H1 (cell line): ENCODE measurements at regions not wholly inside any gene's neighbourhood (a gene's known extent, or its start where the extent isn't known, plus 50 kb on each side); places are given as distances from the start of the nearest gene placed in this dataset.

Experiments
- BACH1 ChIP-seq: IDR thresholded peaks from 2 replicates; pipeline ENCODE4 v1.6.1; 2012; ENCODE audit warnings: low read length, improper control_type of control experiment
- CHD7 ChIP-seq: fragments of 300-600 bp; sonication (generic); IDR thresholded peaks from 2 replicates; pipeline ENCODE4 v1.7.1; 2012; ENCODE audit warnings: low read length, moderate library complexity, mild to moderate bottlenecking, inconsistent platforms; ENCODE audit not compliant: insufficient replicate concordance
- FOSL1 ChIP-seq: IDR thresholded peaks from 2 replicates; pipeline ENCODE4 v1.6.1; 2011; ENCODE audit warnings: mild to moderate bottlenecking, low read depth, low read length, moderate library complexity; ENCODE audit not compliant: insufficient read depth
- KDM5A ChIP-seq: fragments of 200-600 bp; IDR thresholded peaks from 2 replicates; pipeline ENCODE4 v1.7.1; 2012; ENCODE audit warnings: mild to moderate bottlenecking, low read length, inconsistent platforms, mixed read lengths
- NRF1 ChIP-seq: IDR thresholded peaks from 2 replicates; pipeline ENCODE4 v1.6.1; 2011; ENCODE audit warnings: mild to moderate bottlenecking, low read depth, low read length, improper control_type of control experiment
- RBBP5 ChIP-seq: IDR thresholded peaks from 2 replicates; pipeline ENCODE4 v1.7.1; 2012; ENCODE audit warnings: low read depth, mild to moderate bottlenecking, inconsistent platforms, low read length, moderate library complexity, borderline replicate concordance
- SRF ChIP-seq: IDR thresholded peaks from 2 replicates; pipeline ENCODE4 v1.6.1; 2011; ENCODE audit warnings: mild to moderate bottlenecking, low read depth, low read length, moderate library complexity
- TCF12 ChIP-seq: IDR thresholded peaks from 2 replicates; pipeline ENCODE4 v1.6.1; 2011; ENCODE audit warnings: low read depth, mild to moderate bottlenecking, low read length
- TEAD4 ChIP-seq: IDR thresholded peaks from 2 replicates; pipeline ENCODE4 v1.6.1; 2012; ENCODE audit warnings: low read depth, low read length, inconsistent platforms, mixed read lengths
- USF2 ChIP-seq: IDR thresholded peaks from 2 replicates; pipeline ENCODE4 v1.6.1; 2011; ENCODE audit warnings: low read length, improper control_type of control experiment
- TF ChIP-seq, protein P1 (sequence below): IDR thresholded peaks from 2 replicates; pipeline ENCODE4 v1.6.1; 2012; ENCODE audit warnings: inconsistent platforms

DNA sequence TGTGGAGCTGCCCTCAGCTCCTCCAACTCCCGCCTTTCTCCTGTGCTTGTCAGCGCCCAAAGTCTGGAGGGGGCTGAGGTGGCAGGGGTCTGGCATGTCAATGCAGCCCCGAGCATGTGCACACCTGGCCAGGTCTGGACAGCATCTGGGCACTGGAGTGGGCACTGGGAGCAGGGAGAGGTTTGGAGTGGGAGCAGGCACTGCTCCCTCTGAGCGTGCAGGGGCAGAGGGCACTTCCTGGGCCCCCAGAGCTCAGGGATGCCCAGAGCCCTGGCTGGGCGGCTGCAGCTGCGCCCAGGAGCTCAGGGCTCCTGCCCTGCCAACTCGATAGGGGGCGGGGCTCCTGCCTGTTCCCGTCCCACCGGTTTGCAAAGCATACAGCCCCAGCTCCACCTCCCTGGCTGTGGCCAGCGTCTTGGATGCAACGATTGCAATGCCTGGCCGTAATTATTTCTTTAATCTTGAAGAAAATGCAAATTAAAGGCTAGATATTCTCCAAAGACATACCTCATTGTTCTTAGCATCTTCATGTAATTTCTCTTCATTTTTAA, 57.4 kb upstream of the LDAH start (continued):
- TF ChIP-seq CHD7 (no peak), FOSL1 (no peak), USF2 (no peak), NRF1 (no peak), KDM5A (no peak), SRF (no peak), RBBP5 (no peak), BACH1 (no peak), TCF12 (no peak), TEAD4 (no peak)
- TF ChIP-seq, protein P1, sequence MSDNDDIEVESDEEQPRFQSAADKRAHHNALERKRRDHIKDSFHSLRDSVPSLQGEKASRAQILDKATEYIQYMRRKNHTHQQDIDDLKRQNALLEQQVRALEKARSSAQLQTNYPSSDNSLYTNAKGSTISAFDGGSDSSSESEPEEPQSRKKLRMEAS: no peak
- TF ChIP-seq, all 59 proteins: peak for 0
